Cerebellar cortex (tissue), 1 donor: ENCODE measurements at regions not wholly inside any gene's neighbourhood (a gene's known extent, or its start where the extent isn't known, plus 50 kb on each side); places are given as distances from the start of the nearest gene placed in this dataset.

ENCODE experiments used
- DNase-seq: peaks from one replicate; pipeline ENCODE4 v3.0.0-alpha.2; 2015; ENCODE audit warnings: low spot score

- DNase-seq = no peak
These were observed 54.8 kb upstream of the BTRC start for GRCh38 chr10:101299211-101299610.

- DNase-seq = peak; percentile 74
These were observed 52.7 kb upstream of the BTRC start for GRCh38 chr10:101301111-101301731.

- no peak for DNase-seq
These were observed 50.8 kb upstream of the BTRC start for GRCh38 chr10:101303087-101303703.
